ENCODE measurements at regions not wholly inside any gene's neighbourhood (a gene's known extent, or its start where the extent isn't known, plus 50 kb on each side); places are given as distances from the start of the nearest gene placed in this dataset.

GRCh38 chr2:18171191-18172139, 293.0 kb downstream of the KCNS3 start (continued):
- TF ChIP-seq ZNF462 (CRISPR knock-in tag; IDR thresholded peaks at IDR 0.05) (no peak), STAT1 (IDR thresholded peaks at IDR 0.05; ENCODE audit: unreplicated experiment) (no peak), ZNF114 (CRISPR knock-in tag; IDR thresholded peaks at IDR 0.05) (no peak)

- Histone ChIP-seq H3K79me2 (replicated peaks; ENCODE audit: insufficient read depth) (no peaks in the 10 kb centered on the region), H3K4me3 (no peak overlapping the region), H3K27me3 (ENCODE audit: insufficient read depth) (no peaks in the 10 kb centered on the region), H3F3A (replicated peaks; ENCODE audit: low read depth) (no peaks in the 10 kb centered on the region), H3K27ac (ENCODE audit: low read depth) (no peak overlapping the region), H2AFZ (no peak overlapping the region), H3K4me1 (ENCODE audit: insufficient read depth) (no peaks in the 10 kb centered on the region), H4K20me1 (replicated peaks; ENCODE audit: insufficient read depth) (no peaks in the 10 kb centered on the region), H3K4me2 (no peak overlapping the region), H3K9me2 (ENCODE audit: insufficient read depth) (no peaks in the 10 kb centered on the region; the same call in 1 of the 2 replicates), H3K36me3 (ENCODE audit: insufficient read depth) (no peaks in the 10 kb centered on the region)
- no peak overlapping the region for H3K4me3 Mint-ChIP-seq
- DNase-seq (ENCODE audit: low spot score) = no peak
- H3K27ac Mint-ChIP-seq = no peak overlapping the region
- no peak for ATAC-seq
- H3K4me1 Mint-ChIP-seq = no peaks in the 10 kb centered on the region
- no peaks in the 10 kb centered on the region for H3K36me3 Mint-ChIP-seq (ENCODE audit: low read depth)
- no peaks in the 10 kb centered on the region for H3K9me3 Mint-ChIP-seq
- H3K27me3 Mint-ChIP-seq (ENCODE audit: insufficient read depth, low read depth, poor library complexity) = peaks cover 4% of the 10 kb centered on the region
- TF ChIP-seq JUNB (IDR thresholded peaks at IDR 0.05; ENCODE audit: unreplicated experiment) (no peak), POLR2AphosphoS5 (IDR thresholded peaks at IDR 0.05; ENCODE audit: low read depth) (no peak), ZNF331 (CRISPR knock-in tag; IDR thresholded peaks at IDR 0.05; ENCODE audit: low read depth) (no peak), CTCF (conservative IDR thresholded peaks at IDR 0.05; ENCODE audit: low read depth in 2 of 2) (no peak), REST (IDR thresholded peaks at IDR 0.05; ENCODE audit: unreplicated experiment) (no peak), ZNF114 (CRISPR knock-in tag; IDR thresholded peaks at IDR 0.05) (no peak), ETS1 (IDR thresholded peaks at IDR 0.05) (no peak), EZH2phosphoT487 (IDR thresholded peaks at IDR 0.05; ENCODE audit: unreplicated experiment) (no peak), STAT1 (IDR thresholded peaks at IDR 0.05; ENCODE audit: unreplicated experiment) (no peak)
These were observed 292.2 kb downstream of the KCNS3 start for GRCh38 chr2:18170642-18171041.
